ENCODE measurements at regions not wholly inside any gene's neighbourhood (a gene's known extent, or its start where the extent isn't known, plus 50 kb on each side); places are given as distances from the start of the nearest gene placed in this dataset.

- no peak for TF ChIP-seq POLR2A (IDR thresholded peaks at IDR 0.05)
- TF ChIP-seq CTCF (IDR thresholded peaks at IDR 0.05) = no peak
Observed at GRCh38 chr3:40843208-40843624, 318.5 kb downstream of the ZNF621 start.
